ENCODE measurements at regions not wholly inside any gene's neighbourhood (a gene's known extent, or its start where the extent isn't known, plus 50 kb on each side); places are given as distances from the start of the nearest gene placed in this dataset.

GRCh38 chr5:28737222-28737621 lies 1698.8 kb upstream of the CDH9 start:
- no peak overlapping the region for H3K4me2 ChIP-seq
- POLR2A ChIA-PET, result no interaction called here
- no peaks in the 10 kb centered on the region for H3K79me2 ChIP-seq (ENCODE audit: insufficient read depth)
- no peaks in the 10 kb centered on the region for H3K9me2 ChIP-seq
- H4K20me1 ChIP-seq (ENCODE audit: insufficient read depth), result no peaks in the 10 kb centered on the region
- no peaks in the 10 kb centered on the region for H3K9me3 ChIP-seq
- H3K27me3 ChIP-seq (ENCODE audit: insufficient read depth), result no peaks in the 10 kb centered on the region
- H2AFZ ChIP-seq (ENCODE audit: low read depth), result no peak overlapping the region
- no peak overlapping the region for H3K4me3 ChIP-seq (ENCODE audit: low read depth in 2 of 2, low read length in 1 of 2)
- no peaks in the 10 kb centered on the region for H3F3A ChIP-seq (replicated peaks; ENCODE audit: insufficient read depth)
- no peak overlapping the region for H3K27ac ChIP-seq (ENCODE audit: low read depth in 2 of 2, low read length in 1 of 2)
- CTCF ChIA-PET, result no interaction called here
- no peak overlapping the region for H3K9ac ChIP-seq
- no peaks in the 10 kb centered on the region for H3K4me1 ChIP-seq (ENCODE audit: control insufficient read depth in 1 of 2, insufficient read depth in 2 of 2, low read depth in 1 of 2, low read length in 1 of 2)
- no peak for DNase-seq
- TF ChIP-seq ZBTB33 (IDR thresholded peaks at IDR 0.05; ENCODE audit: borderline replicate concordance, low read depth) (no peak), POLR2AphosphoS5 (IDR thresholded peaks at IDR 0.05; ENCODE audit: low read depth, low read length) (no peak), MAX (IDR thresholded peaks at IDR 0.05; ENCODE audit: low read depth) (no peak), NFIC (IDR thresholded peaks at IDR 0.05; ENCODE audit: borderline replicate concordance) (no peak), CHD2 (IDR thresholded peaks at IDR 0.05; ENCODE audit: low read length, partially characterized antibody) (no peak), YY1 (IDR thresholded peaks at IDR 0.05; ENCODE audit: low read depth) (no peak), ELF1 (IDR thresholded peaks at IDR 0.05) (no peak), REST (IDR thresholded peaks at IDR 0.05; ENCODE audit: low read depth, low read length) (no peak), SIN3A (IDR thresholded peaks at IDR 0.05; ENCODE audit: borderline replicate concordance, low read depth, low read length) (no peak), FOSL2 (IDR thresholded peaks at IDR 0.05; ENCODE audit: borderline replicate concordance, low read depth) (no peak), EP300 (IDR thresholded peaks at IDR 0.05; ENCODE audit: borderline replicate concordance in 1 of 2, low read depth in 1 of 2, low read length in 1 of 2) (no peak), RXRA (IDR thresholded peaks at IDR 0.05; ENCODE audit: borderline replicate concordance, low read depth) (no peak), TEAD4 (IDR thresholded peaks at IDR 0.05; ENCODE audit: borderline replicate concordance, insufficient read depth) (no peak), TCF12 (IDR thresholded peaks at IDR 0.05) (no peak)
- TF ChIP-seq, protein P1, sequence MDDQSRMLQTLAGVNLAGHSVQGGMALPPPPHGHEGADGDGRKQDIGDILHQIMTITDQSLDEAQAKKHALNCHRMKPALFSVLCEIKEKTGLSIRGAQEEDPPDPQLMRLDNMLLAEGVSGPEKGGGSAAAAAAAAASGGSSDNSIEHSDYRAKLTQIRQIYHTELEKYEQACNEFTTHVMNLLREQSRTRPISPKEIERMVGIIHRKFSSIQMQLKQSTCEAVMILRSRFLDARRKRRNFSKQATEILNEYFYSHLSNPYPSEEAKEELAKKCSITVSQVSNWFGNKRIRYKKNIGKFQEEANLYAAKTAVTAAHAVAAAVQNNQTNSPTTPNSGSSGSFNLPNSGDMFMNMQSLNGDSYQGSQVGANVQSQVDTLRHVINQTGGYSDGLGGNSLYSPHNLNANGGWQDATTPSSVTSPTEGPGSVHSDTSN (IDR thresholded peaks at IDR 0.05), result no peak
- no peaks in the 10 kb centered on the region for H3K36me3 ChIP-seq (replicated peaks in 1 of 2; ENCODE audit: control insufficient read depth in 1 of 2, insufficient read depth in 2 of 2, low read length in 1 of 2)

Measured in SK-N-SH (cell line).